Uterus (tissue), 2 donors: ENCODE measurements at regions not wholly inside any gene's neighbourhood (a gene's known extent, or its start where the extent isn't known, plus 50 kb on each side); places are given as distances from the start of the nearest gene placed in this dataset.

Source experiments
- CTCF ChIP-seq, 4 experiments: fragments of 200-600 bp in 2 of 4; fragments of 450-650 bp in 2 of 4; sonication (generic) in 2 of 4; IDR thresholded peaks; one replicate each; pipeline ENCODE4 v1.5.1; 2016 to 2019; ENCODE audit warnings: antibody characterized with exemption in 4 of 4, mild to moderate bottlenecking in 2 of 4, moderate library complexity in 1 of 4
- POLR2A ChIP-seq, 2 donors: fragments of 450-650 bp; IDR thresholded peaks; one replicate each; pipeline ENCODE4 v1.6.1; 2016; ENCODE audit warnings: antibody characterized with exemption in 2 of 2, mild to moderate bottlenecking in 1 of 2, moderate library complexity in 1 of 2

GRCh38 chr12:115243933-115244628 is 560.1 kb upstream of the TBX3 start:
- TF ChIP-seq CTCF (IDR thresholded peaks at IDR 0.05) (no peak), POLR2A (IDR thresholded peaks at IDR 0.05) (no peak)
